Activated naive CD8-positive, alpha-beta T cell treated with anti-CD3 and anti-CD28 coated beads, Interleukin-2, amount 10 ng/mL, durations not matched to agents 7 days and 5 days (primary cell): ENCODE measurements at regions not wholly inside any gene's neighbourhood (a gene's known extent, or its start where the extent isn't known, plus 50 kb on each side); places are given as distances from the start of the nearest gene placed in this dataset.
A peak's percentile ranks its signal among the peaks of the same experiment; 100 is the strongest.

ENCODE experiments used
- ATAC-seq: fragments of 150-1000 bp; cut with Tn5 transposase; one replicate; pipeline ENCODE4 v1.10.0; 2021; ENCODE audit warnings: low read depth, moderate library complexity
- POLR2A ChIA-PET: fragments of 350-600 bp; sonication (Branson Sonifier 250); formaldehyde crosslinking; loops from one replicate; lab custom pipeline; 2021; ENCODE audit warnings: antibody characterized with exemption; lab: Charles Lee
- DNase-seq: peaks from one replicate; pipeline ENCODE4 v3.0.0; 2021
- H3K27ac Mint-ChIP-seq: one replicate; pipeline ENCODE4 v1.8.0; 2022; ENCODE audit warnings: mild to moderate bottlenecking, mixed read lengths
- H3K27me3 Mint-ChIP-seq: one replicate; pipeline ENCODE4 v1.8.0; 2022; ENCODE audit warnings: mild to moderate bottlenecking, moderate library complexity, mixed read lengths
- H3K36me3 Mint-ChIP-seq: one replicate; pipeline ENCODE4 v1.8.0; 2021; ENCODE audit warnings: mild to moderate bottlenecking, mixed read lengths
- H3K4me1 Mint-ChIP-seq: one replicate; pipeline ENCODE4 v1.8.0; 2021; ENCODE audit warnings: mixed read lengths
- H3K4me3 Mint-ChIP-seq: one replicate; pipeline ENCODE4 v1.8.0; 2022; ENCODE audit warnings: mild to moderate bottlenecking, moderate library complexity, mixed read lengths
- H3K9me3 Mint-ChIP-seq: one replicate; pipeline ENCODE4 v1.8.0; 2021; ENCODE audit warnings: mixed read lengths

DNA sequence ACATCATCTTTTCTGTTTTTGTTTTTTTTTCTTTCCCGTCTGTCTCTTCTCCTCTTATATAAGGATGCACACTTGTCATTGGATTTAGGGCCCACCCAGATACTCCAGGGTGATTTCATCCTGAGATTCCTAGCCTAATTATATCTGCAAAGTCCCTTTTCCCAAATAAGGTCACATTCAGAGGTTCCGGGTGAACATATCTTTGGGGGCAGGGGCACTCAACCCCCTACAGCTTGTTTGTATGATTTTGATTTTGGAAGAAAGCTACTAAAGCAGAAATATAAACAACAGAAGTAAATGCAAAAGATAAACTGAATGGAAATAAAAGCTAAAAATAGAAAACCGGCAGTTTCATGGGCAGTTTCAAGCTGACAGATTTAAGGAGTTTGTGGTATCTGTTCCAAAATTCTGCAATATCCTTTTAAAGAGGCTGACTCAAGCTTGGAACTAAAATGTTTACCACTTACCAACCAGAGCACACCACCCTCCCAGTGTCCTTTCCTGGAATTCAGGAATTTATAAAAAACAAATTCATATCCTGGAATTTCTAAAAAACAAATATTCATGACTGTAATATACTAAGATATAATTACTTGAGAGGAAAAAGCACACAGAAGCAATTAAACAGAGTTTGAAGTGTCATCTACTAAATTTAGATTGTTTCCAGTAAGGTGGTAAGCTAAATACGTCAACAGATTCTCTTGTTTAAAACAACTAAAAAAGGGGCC, 100.0 kb upstream of the CARMIL1 start:
- POLR2A ChIA-PET, result no interaction called here
- Mint-ChIP-seq H3K36me3 (peaks cover 6% of the 10 kb centered on the region), H3K4me1 (peaks cover 21% of the 10 kb centered on the region), H3K27ac (no peak overlapping the region), H3K27me3 (peaks cover 6% of the 10 kb centered on the region), H3K4me3 (no peak overlapping the region), H3K9me3 (no peaks in the 10 kb centered on the region)
- ATAC-seq, result no peak
- no peak for DNase-seq

DNA sequence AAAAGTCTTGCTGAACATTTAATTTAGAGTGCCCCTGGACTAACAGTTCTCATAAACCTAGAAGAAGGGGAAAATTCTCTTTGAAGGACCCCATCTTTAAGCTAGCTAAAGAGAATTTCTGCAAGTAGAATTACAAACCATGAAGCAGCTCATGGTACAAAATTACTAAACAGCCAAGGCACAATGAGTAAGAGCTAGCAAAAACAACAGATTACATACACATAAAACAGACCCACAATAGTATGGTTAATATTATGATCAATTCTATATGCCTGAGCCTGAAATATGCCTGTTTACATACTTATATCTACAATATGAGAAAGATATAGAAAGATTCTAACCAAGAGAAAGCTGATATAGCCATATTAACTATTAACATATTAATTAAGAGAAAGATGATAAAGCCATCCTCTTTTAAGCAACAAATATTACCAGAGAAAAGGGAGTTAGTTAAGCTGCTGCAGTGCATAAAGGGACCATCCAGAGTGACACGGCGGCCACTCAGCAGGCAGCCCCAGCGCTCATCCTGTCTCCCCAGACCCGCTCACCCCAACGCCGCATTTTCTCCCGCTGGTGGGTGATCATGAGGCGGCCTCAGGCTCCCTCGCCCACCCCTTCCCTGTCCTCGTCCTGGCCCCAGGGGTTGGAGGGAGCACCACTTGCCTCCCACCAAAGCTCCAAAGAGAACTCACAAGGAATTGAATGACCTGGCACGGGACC, 98.4 kb upstream of the CARMIL1 start:
- H3K27ac Mint-ChIP-seq, result no peak overlapping the region
- POLR2A ChIA-PET, result no interaction called here
- no peak for ATAC-seq
- H3K4me3 Mint-ChIP-seq, result no peak overlapping the region
- no peak for DNase-seq
- H3K4me1 Mint-ChIP-seq, result peaks cover 14% of the 10 kb centered on the region
- peaks cover 6% of the 10 kb centered on the region for H3K36me3 Mint-ChIP-seq
- peaks cover 6% of the 10 kb centered on the region for H3K27me3 Mint-ChIP-seq
- no peaks in the 10 kb centered on the region for H3K9me3 Mint-ChIP-seq

DNA sequence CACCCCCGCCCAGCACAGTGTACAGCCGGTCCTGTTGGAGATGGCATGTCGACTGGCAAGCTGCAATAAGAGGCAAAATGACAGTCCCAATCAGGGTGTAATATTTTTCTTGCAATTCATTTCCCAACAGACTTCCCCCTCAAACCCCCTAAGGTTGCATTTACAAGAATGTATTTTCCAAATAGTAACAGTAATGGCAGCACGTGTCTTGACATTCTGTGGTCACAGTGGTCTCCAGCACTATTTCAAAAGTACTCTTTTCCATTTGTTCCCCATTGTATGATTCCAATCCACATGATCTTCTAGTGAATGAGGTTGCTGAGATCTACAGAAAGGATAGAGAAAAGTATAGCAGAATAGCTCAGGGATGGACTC, 97.8 kb upstream of the CARMIL1 start:
- DNase-seq, result no peak
- Mint-ChIP-seq H3K36me3 (peaks cover 6% of the 10 kb centered on the region), H3K27me3 (peaks cover 6% of the 10 kb centered on the region), H3K4me3 (no peak overlapping the region), H3K9me3 (no peaks in the 10 kb centered on the region), H3K27ac (no peak overlapping the region), H3K4me1 (peaks cover 10% of the 10 kb centered on the region)
- POLR2A ChIA-PET, result no interaction called here
- ATAC-seq, result no peak

DNA sequence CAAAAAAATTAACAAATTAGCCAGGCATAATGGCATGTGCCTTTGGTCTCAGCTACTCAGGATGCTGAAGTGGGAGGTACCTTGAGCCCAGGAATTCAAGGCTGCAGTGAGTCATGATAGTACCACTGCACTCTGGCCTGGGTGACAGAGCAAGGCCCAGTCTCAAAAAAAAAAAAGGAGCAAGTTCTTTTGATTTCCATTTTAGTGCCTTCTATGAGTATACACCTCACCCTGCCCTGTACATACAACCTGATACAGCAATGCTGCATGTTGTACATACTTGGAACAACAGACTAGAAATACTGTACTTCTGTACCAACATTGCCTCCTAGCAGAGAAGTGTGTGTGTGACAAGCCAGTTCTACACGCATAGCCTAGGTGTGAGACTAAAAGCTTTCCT, 97.3 kb upstream of the CARMIL1 start:
- Mint-ChIP-seq H3K27ac (no peak overlapping the region), H3K9me3 (no peaks in the 10 kb centered on the region), H3K36me3 (peaks cover 6% of the 10 kb centered on the region), H3K4me1 (peaks cover 10% of the 10 kb centered on the region), H3K27me3 (peaks cover 9% of the 10 kb centered on the region), H3K4me3 (no peak overlapping the region)
- DNase-seq, result no peak
- peak; percentile 47 for ATAC-seq
- POLR2A ChIA-PET, result no interaction called here

DNA sequence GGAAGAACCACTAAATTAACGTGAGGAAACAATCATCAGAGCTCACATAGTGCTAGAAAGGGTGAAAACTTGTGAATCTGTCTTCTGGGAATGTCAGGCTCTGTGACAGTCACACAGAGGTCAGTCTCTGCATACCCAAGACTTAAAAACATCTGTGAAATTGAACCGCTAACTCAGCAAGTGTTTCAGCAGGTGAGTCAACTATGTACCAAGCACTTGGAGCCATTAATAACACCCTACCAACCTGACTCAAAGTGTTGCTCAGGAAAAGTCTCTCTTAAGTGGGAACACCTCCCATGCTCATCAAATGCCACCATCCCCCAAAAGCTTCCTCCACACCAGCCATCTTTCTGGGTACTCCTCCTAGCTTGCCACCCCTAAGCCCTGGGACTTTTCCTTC, 92.3 kb upstream of the CARMIL1 start:
- H3K4me1 Mint-ChIP-seq, result peaks cover 2% of the 10 kb centered on the region
- peaks cover 3% of the 10 kb centered on the region for H3K36me3 Mint-ChIP-seq
- ATAC-seq (no peak), DNase-seq (no peak)
- no peaks in the 10 kb centered on the region for H3K9me3 Mint-ChIP-seq
- H3K27me3 Mint-ChIP-seq, result peaks cover 26% of the 10 kb centered on the region
- POLR2A ChIA-PET, result no interaction called here
- no peak overlapping the region for H3K27ac Mint-ChIP-seq
- no peak overlapping the region for H3K4me3 Mint-ChIP-seq

DNA sequence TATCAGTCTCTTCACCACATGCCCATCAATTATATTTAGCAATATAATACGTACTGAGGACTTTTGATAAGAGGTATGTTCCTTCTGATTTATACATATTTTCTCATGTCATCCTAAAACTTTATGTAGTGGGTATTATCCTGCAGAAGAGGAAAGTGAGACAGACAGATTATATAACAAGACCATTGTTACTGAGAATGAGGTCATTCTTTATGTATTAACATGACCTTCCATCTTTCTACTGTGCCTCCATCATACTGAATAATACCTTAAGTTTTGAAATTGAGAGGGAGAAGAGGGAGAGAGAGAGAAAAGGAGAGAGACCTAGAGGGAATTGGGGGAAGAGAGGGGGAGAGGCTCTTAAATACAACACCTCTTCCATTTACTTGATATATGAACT, 90.9 kb upstream of the CARMIL1 start:
- Mint-ChIP-seq H3K27ac (no peak overlapping the region), H3K4me3 (no peak overlapping the region), H3K4me1 (no peaks in the 10 kb centered on the region), H3K27me3 (peaks cover 34% of the 10 kb centered on the region), H3K36me3 (peaks cover 2% of the 10 kb centered on the region), H3K9me3 (no peaks in the 10 kb centered on the region)
- DNase-seq (no peak), ATAC-seq (no peak)
- POLR2A ChIA-PET, result no interaction called here

DNA sequence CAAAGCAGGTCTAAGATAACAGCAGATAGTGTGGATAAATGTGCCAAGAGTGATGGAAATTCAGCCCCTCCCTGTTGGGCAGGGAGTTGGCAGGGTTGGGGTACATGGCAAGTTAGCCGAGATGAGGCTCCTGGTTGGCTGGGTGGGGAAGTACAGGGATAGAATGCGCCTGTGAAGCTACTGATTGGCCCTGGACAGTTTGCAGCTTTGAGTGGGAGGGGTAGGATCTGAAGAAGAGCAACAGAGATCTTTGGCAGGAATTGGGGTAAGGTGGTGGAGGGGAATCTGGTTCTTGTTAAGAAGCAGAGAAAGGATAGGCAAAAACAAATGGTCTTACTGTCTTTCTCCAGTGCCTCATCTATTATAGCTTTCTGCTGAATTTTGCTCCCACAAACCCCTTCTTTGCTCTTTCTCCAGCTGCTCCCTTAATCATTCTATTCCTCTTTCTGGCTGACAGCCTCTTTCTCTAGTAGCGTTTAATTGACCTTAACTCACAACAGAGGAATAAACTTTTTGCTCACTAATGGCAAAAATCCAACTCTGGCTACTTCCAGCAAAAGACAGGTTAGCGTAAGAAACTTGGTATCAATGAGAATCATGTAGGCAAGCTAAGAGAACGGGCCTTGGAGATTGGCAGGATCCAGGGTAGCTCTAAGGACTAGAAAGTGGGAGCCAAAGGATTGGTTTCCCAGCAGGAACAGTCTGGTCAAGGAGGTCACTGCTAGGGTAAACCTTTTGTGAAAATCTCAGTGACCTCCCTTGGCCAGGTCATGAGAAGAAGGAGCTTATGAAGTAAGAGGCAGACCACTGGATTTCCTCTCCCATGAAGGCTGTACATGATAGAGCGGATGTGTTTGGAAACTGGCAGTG, 86.3 kb upstream of the CARMIL1 start:
- DNase-seq (no peak), ATAC-seq (no peak)
- H3K27ac Mint-ChIP-seq, result no peak overlapping the region
- H3K27me3 Mint-ChIP-seq, result peaks cover 28% of the 10 kb centered on the region
- peaks cover 3% of the 10 kb centered on the region for H3K9me3 Mint-ChIP-seq
- no peaks in the 10 kb centered on the region for H3K4me1 Mint-ChIP-seq
- POLR2A ChIA-PET, result no interaction called here
- no peak overlapping the region for H3K4me3 Mint-ChIP-seq
- H3K36me3 Mint-ChIP-seq, result no peaks in the 10 kb centered on the region

DNA sequence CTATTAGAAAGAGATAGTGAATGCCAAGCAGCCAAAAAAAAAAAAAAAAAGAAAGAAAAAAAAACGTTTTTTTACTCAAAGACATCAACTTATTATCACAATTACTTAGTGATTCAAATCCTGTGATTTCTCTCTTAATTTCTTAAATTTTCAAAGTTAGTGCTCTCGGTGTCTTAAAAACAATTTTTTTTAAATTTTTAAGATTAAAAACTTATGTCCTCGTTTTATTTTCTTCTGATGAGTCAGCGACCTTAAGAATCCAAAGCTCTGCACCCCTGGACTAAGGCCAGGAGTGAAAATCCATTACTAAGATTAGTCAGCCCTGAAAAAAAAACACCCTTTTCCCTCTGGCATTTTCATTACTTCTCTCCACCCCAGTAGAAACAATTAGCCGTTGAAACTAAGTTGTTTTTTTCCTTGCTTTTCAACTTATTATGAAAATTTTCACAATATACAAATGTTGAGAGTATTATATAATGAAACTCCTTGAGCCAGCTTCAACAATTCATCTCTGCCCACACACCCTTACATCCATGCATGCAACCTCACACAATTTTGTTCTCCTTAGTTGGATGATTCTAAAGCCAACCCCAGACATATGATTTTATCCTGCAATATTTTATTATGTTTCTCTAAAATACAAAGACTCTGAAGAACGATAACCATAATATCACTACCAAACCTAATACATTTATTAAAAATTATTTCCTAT, 85.6 kb upstream of the CARMIL1 start:
- Mint-ChIP-seq H3K9me3 (peaks cover 3% of the 10 kb centered on the region), H3K27ac (no peak overlapping the region), H3K36me3 (no peaks in the 10 kb centered on the region), H3K4me1 (no peaks in the 10 kb centered on the region), H3K4me3 (no peak overlapping the region), H3K27me3 (peaks cover 25% of the 10 kb centered on the region)
- no peak for ATAC-seq
- no peak for DNase-seq
- POLR2A ChIA-PET, result no interaction called here

DNA sequence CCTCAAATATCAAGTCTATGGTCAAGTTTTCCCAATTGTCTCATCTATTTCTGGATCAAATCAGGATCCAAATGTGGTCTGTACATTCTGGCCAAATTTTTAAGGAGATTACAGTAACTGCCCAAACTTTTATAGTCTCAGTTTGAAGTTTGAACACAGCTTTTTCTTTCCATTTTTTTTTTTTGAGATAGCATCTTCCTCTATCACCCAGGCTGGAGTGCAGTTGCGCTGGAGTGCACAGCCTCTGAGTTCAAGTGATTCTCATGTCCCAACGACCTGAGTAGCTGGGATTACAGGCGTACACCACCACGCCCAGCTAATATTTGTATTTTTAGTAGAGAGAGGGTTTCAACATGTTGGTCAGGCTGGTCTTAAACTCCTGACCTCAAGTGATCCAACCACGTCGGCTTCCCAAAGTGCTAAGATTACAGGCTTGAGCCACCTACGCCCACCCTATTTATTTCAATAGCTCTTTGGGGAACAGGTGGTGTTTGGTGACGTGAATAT, 84.9 kb upstream of the CARMIL1 start:
- H3K27ac Mint-ChIP-seq, result no peak overlapping the region
- no peak overlapping the region for H3K4me3 Mint-ChIP-seq
- POLR2A ChIA-PET, result no interaction called here
- H3K36me3 Mint-ChIP-seq, result no peaks in the 10 kb centered on the region
- no peaks in the 10 kb centered on the region for H3K4me1 Mint-ChIP-seq
- no peak for ATAC-seq
- peaks cover 3% of the 10 kb centered on the region for H3K9me3 Mint-ChIP-seq
- H3K27me3 Mint-ChIP-seq, result peaks cover 21% of the 10 kb centered on the region
- DNase-seq, result no peak

DNA sequence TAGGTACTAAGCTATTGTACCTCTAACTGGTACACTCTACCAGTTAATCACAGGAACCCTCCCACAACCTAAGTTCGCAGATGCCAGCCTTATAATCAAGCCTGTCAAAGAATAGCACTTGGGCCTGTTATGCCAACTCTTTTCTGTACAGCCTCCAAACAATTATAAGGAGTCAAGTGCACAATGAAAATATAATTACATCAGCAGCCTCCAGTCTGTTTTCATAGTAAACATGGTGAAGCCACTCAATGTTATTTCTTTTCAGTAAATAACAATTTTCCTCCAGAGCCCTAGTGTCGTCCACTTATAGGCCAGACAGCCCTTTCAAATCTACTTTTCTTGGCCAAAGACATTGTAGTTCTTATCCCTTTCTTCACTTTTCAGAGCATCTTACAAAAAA, 82.7 kb upstream of the CARMIL1 start:
- Mint-ChIP-seq H3K27me3 (peaks cover 17% of the 10 kb centered on the region), H3K9me3 (peaks cover 4% of the 10 kb centered on the region), H3K4me1 (no peaks in the 10 kb centered on the region), H3K36me3 (no peaks in the 10 kb centered on the region), H3K27ac (no peak overlapping the region), H3K4me3 (no peak overlapping the region)
- POLR2A ChIA-PET, result no interaction called here
- DNase-seq (no peak), ATAC-seq (no peak)

DNA sequence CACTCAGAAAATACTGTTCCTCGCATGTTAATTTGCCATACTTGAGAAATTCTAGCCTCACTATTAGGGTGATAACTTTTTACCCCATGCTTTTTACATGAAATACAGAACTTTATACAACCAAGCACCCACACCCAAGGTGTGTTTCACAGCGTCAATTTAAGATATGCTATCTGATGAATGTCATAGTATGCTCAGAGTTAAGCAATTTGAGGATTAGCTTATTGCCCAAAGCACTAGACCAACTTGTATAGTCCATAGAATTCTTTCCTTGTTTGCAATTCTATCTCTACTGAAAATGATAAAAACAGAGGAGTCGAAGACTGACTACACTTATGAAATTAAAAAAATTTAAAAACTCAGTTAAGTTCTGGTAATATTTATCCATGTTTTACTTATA, 82.1 kb upstream of the CARMIL1 start:
- H3K9me3 Mint-ChIP-seq, result peaks cover 4% of the 10 kb centered on the region
- peaks cover 15% of the 10 kb centered on the region for H3K27me3 Mint-ChIP-seq
- POLR2A ChIA-PET, result no interaction called here
- ATAC-seq (no peak), DNase-seq (no peak)
- no peaks in the 10 kb centered on the region for H3K4me1 Mint-ChIP-seq
- no peak overlapping the region for H3K4me3 Mint-ChIP-seq
- no peaks in the 10 kb centered on the region for H3K36me3 Mint-ChIP-seq
- H3K27ac Mint-ChIP-seq, result no peak overlapping the region

DNA sequence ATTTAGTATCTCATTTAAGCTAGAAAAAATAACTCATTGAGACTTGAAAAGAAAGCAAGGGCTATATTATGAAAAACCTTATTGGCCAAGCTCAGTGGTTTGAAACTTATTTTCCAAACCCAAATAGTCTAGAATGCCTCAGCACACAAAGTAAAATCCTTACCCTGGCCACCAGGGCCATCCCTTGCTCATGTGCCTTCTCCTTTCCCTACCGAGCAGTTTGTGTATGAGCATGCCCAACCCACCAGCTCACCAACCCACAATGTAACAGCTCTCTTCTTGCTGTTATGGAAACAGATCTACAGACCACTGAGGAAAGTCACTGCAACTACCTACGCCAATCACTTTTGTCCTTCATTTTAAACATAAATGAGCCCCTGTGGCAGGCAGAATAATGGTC, 79.6 kb upstream of the CARMIL1 start:
- H3K27ac Mint-ChIP-seq, result no peak overlapping the region
- no peaks in the 10 kb centered on the region for H3K4me1 Mint-ChIP-seq
- peaks cover 4% of the 10 kb centered on the region for H3K9me3 Mint-ChIP-seq
- DNase-seq (no peak), ATAC-seq (no peak)
- no peak overlapping the region for H3K4me3 Mint-ChIP-seq
- POLR2A ChIA-PET, result interaction anchor here (0.5 kb wide), 1 partner anchor 494 kb away, joined by 5 read pairs; no protein-coding TSS in a partner anchor
- no peaks in the 10 kb centered on the region for H3K36me3 Mint-ChIP-seq
- H3K27me3 Mint-ChIP-seq, result peaks cover 6% of the 10 kb centered on the region

DNA sequence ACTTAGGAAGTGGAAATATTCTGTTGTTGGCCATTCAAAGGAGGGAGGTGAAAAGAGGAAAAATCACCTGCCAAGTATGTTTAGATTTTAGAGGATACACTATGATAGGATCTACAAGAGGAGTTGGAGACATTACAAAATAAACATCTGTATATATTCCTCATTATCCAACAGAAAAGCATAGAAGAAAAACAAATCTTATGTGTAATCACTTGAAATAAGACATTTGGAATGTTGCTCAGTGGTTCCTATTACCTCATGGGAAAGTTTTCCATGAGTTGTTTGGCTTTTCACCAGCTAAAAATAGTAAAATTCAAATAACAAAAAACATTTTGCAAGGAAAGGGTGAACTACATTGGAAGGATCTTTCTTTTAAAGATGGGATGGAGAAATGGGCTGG, 76.7 kb upstream of the CARMIL1 start:
- Mint-ChIP-seq H3K27me3 (peaks cover 12% of the 10 kb centered on the region), H3K36me3 (no peaks in the 10 kb centered on the region), H3K4me3 (no peak overlapping the region), H3K4me1 (no peaks in the 10 kb centered on the region), H3K27ac (no peak overlapping the region), H3K9me3 (peaks cover 1% of the 10 kb centered on the region)
- POLR2A ChIA-PET, result no interaction called here
- DNase-seq (no peak), ATAC-seq (no peak)
